Activated T-cell treated with anti-CD3 and anti-CD28 coated beads, Interleukin-2, amount 50 U/mL, for 24 hours (primary cell): ENCODE measurements at regions not wholly inside any gene's neighbourhood (a gene's known extent, or its start where the extent isn't known, plus 50 kb on each side); places are given as distances from the start of the nearest gene placed in this dataset.
A peak's percentile ranks its signal among the peaks of the same experiment; 100 is the strongest.

Source experiments
- DNase-seq: peaks from one replicate; pipeline ENCODE4 v3.0.0-alpha.2; 2020
- H3K27ac Mint-ChIP-seq: 2 replicates; pipeline ENCODE4 v1.8.0; 2020; ENCODE audit warnings: mild to moderate bottlenecking, mixed read lengths
- H3K27me3 Mint-ChIP-seq: 2 replicates; pipeline ENCODE4 v1.8.0; 2020; ENCODE audit warnings: mixed read lengths
- H3K36me3 Mint-ChIP-seq: 2 replicates; pipeline ENCODE4 v1.8.0; 2020; ENCODE audit warnings: low read depth, mixed read lengths
- H3K4me1 Mint-ChIP-seq: 2 replicates; pipeline ENCODE4 v1.8.0; 2020; ENCODE audit warnings: low read depth, mixed read lengths
- H3K4me3 Mint-ChIP-seq: 2 replicates; pipeline ENCODE4 v1.8.0; 2020; ENCODE audit warnings: mild to moderate bottlenecking, moderate library complexity, mixed read lengths
- H3K9me3 Mint-ChIP-seq: 2 replicates; pipeline ENCODE4 v1.8.0; 2020; ENCODE audit warnings: mixed read lengths

- Mint-ChIP-seq H3K9me3 (no peaks in the 10 kb centered on the region), H3K4me1 (no peaks in the 10 kb centered on the region), H3K36me3 (no peaks in the 10 kb centered on the region), H3K4me3 (no peak overlapping the region), H3K27me3 (peaks cover 11% of the 10 kb centered on the region), H3K27ac (no peak overlapping the region)
- no peak for DNase-seq
Measured at GRCh38 chr2:205937211-205937610, 148.8 kb downstream of the INO80D start.

- H3K4me3 Mint-ChIP-seq: no peak overlapping the region
- H3K36me3 Mint-ChIP-seq: no peaks in the 10 kb centered on the region
- no peaks in the 10 kb centered on the region for H3K9me3 Mint-ChIP-seq
- no peak overlapping the region for H3K27ac Mint-ChIP-seq
- H3K27me3 Mint-ChIP-seq: peaks cover 11% of the 10 kb centered on the region
- H3K4me1 Mint-ChIP-seq: no peaks in the 10 kb centered on the region
- no peak for DNase-seq
Measured at GRCh38 chr2:205936446-205936845, 149.5 kb downstream of the INO80D start.

GRCh38 chr2:205934443-205934842 is 151.5 kb downstream of the INO80D start:
- no peak for DNase-seq
- H3K9me3 Mint-ChIP-seq: no peaks in the 10 kb centered on the region
- no peaks in the 10 kb centered on the region for H3K4me1 Mint-ChIP-seq
- no peak overlapping the region for H3K4me3 Mint-ChIP-seq
- H3K27me3 Mint-ChIP-seq: peaks cover 15% of the 10 kb centered on the region
- no peaks in the 10 kb centered on the region for H3K36me3 Mint-ChIP-seq
- no peak overlapping the region for H3K27ac Mint-ChIP-seq

- Mint-ChIP-seq H3K27ac (no peak overlapping the region), H3K27me3 (peaks cover 16% of the 10 kb centered on the region), H3K4me3 (no peak overlapping the region), H3K4me1 (no peaks in the 10 kb centered on the region), H3K36me3 (no peaks in the 10 kb centered on the region), H3K9me3 (no peaks in the 10 kb centered on the region)
- DNase-seq: no peak
Measured at GRCh38 chr2:205932861-205933260, 153.1 kb downstream of the INO80D start.

- Mint-ChIP-seq H3K27ac (no peak overlapping the region), H3K27me3 (peaks cover 28% of the 10 kb centered on the region), H3K4me3 (no peak overlapping the region), H3K4me1 (peaks cover 1% of the 10 kb centered on the region), H3K36me3 (no peaks in the 10 kb centered on the region), H3K9me3 (no peaks in the 10 kb centered on the region)
- DNase-seq: no peak
Measured at GRCh38 chr2:205931388-205931787, 154.6 kb downstream of the INO80D start.

- no peak for DNase-seq
- Mint-ChIP-seq H3K4me1 (peaks cover 8% of the 10 kb centered on the region), H3K4me3 (no peak overlapping the region), H3K27me3 (peaks cover 38% of the 10 kb centered on the region), H3K9me3 (no peaks in the 10 kb centered on the region), H3K27ac (no peak overlapping the region), H3K36me3 (no peaks in the 10 kb centered on the region)
Measured at GRCh38 chr2:205930209-205930608, 155.8 kb downstream of the INO80D start.

GRCh38 chr2:205929246-205929942 is 156.6 kb downstream of the INO80D start:
- Mint-ChIP-seq H3K27me3 (peaks cover 46% of the 10 kb centered on the region), H3K27ac (no peak overlapping the region), H3K36me3 (no peaks in the 10 kb centered on the region), H3K4me1 (peaks cover 8% of the 10 kb centered on the region), H3K4me3 (no peak overlapping the region), H3K9me3 (no peaks in the 10 kb centered on the region)
- no peak for DNase-seq

GRCh38 chr2:205925373-205926337 is 160.3 kb downstream of the INO80D start:
- no peaks in the 10 kb centered on the region for H3K36me3 Mint-ChIP-seq
- no peaks in the 10 kb centered on the region for H3K9me3 Mint-ChIP-seq
- peaks cover 52% of the 10 kb centered on the region for H3K27me3 Mint-ChIP-seq
- peak; percentile 82 for DNase-seq
- H3K4me3 Mint-ChIP-seq: no peak overlapping the region
- H3K4me1 Mint-ChIP-seq: peaks cover 8% of the 10 kb centered on the region
- H3K27ac Mint-ChIP-seq: no peak overlapping the region

- Mint-ChIP-seq H3K4me1 (peaks cover 8% of the 10 kb centered on the region), H3K27me3 (peaks cover 47% of the 10 kb centered on the region), H3K27ac (no peak overlapping the region), H3K9me3 (no peaks in the 10 kb centered on the region), H3K36me3 (no peaks in the 10 kb centered on the region), H3K4me3 (no peak overlapping the region)
- DNase-seq: no peak
Measured at GRCh38 chr2:205924676-205925075, 161.3 kb downstream of the INO80D start.

GRCh38 chr2:205915130-205915524 is 170.8 kb downstream of the INO80D start:
- no peaks in the 10 kb centered on the region for H3K9me3 Mint-ChIP-seq
- H3K4me1 Mint-ChIP-seq: no peaks in the 10 kb centered on the region
- H3K27me3 Mint-ChIP-seq: peaks cover 23% of the 10 kb centered on the region

GRCh38 chr2:205914213-205915129 is 171.5 kb downstream of the INO80D start:
- Mint-ChIP-seq H3K27me3 (peaks cover 27% of the 10 kb centered on the region), H3K27ac (no peak overlapping the region), H3K4me1 (no peaks in the 10 kb centered on the region), H3K9me3 (no peaks in the 10 kb centered on the region), H3K36me3 (no peaks in the 10 kb centered on the region), H3K4me3 (no peak overlapping the region)
- DNase-seq: no peak

More at GRCh38 chr2:205915130-205915524, 170.8 kb downstream of the INO80D start:
- no peaks in the 10 kb centered on the region for H3K36me3 Mint-ChIP-seq
- no peak overlapping the region for H3K27ac Mint-ChIP-seq
- no peak overlapping the region for H3K4me3 Mint-ChIP-seq
- no peak for DNase-seq

GRCh38 chr2:205913668-205914067 is 172.3 kb downstream of the INO80D start:
- no peak overlapping the region for H3K4me3 Mint-ChIP-seq
- peaks cover 31% of the 10 kb centered on the region for H3K27me3 Mint-ChIP-seq
- H3K27ac Mint-ChIP-seq: no peak overlapping the region
- no peaks in the 10 kb centered on the region for H3K36me3 Mint-ChIP-seq
- no peaks in the 10 kb centered on the region for H3K9me3 Mint-ChIP-seq
- no peaks in the 10 kb centered on the region for H3K4me1 Mint-ChIP-seq
- DNase-seq: no peak

GRCh38 chr2:205911306-205911705 is 174.7 kb downstream of the INO80D start:
- H3K4me1 Mint-ChIP-seq: no peaks in the 10 kb centered on the region
- no peaks in the 10 kb centered on the region for H3K9me3 Mint-ChIP-seq
- no peak overlapping the region for H3K27ac Mint-ChIP-seq
- peaks cover 37% of the 10 kb centered on the region for H3K27me3 Mint-ChIP-seq
- H3K36me3 Mint-ChIP-seq: no peaks in the 10 kb centered on the region
- no peak overlapping the region for H3K4me3 Mint-ChIP-seq
- DNase-seq: no peak

- Mint-ChIP-seq H3K4me3 (no peak overlapping the region), H3K27me3 (peaks cover 51% of the 10 kb centered on the region), H3K27ac (no peak overlapping the region), H3K36me3 (no peaks in the 10 kb centered on the region), H3K9me3 (no peaks in the 10 kb centered on the region), H3K4me1 (no peaks in the 10 kb centered on the region)
- DNase-seq: no peak
Measured at GRCh38 chr2:205909184-205909572, 176.8 kb downstream of the INO80D start.
